Activated T-cell treated with anti-CD3 and anti-CD28 coated beads, Interleukin-2, amount 50 U/mL, for 24 hours (primary cell): ENCODE measurements at regions not wholly inside any gene's neighbourhood (a gene's known extent, or its start where the extent isn't known, plus 50 kb on each side); places are given as distances from the start of the nearest gene placed in this dataset.
"Not testable (repeated sequence)": the region's sequence is repeated elsewhere in the genome, so short reads cannot be mapped to it uniquely, and the experiment has no call there.

Experiments used
- DNase-seq: peaks from one replicate; pipeline ENCODE4 v3.0.0-alpha.2; 2020
- H3K27ac Mint-ChIP-seq: 2 replicates; pipeline ENCODE4 v1.8.0; 2020; ENCODE audit warnings: mild to moderate bottlenecking, mixed read lengths
- H3K27me3 Mint-ChIP-seq: 2 replicates; pipeline ENCODE4 v1.8.0; 2020; ENCODE audit warnings: mixed read lengths
- H3K36me3 Mint-ChIP-seq: 2 replicates; pipeline ENCODE4 v1.8.0; 2020; ENCODE audit warnings: low read depth, mixed read lengths
- H3K4me1 Mint-ChIP-seq: 2 replicates; pipeline ENCODE4 v1.8.0; 2020; ENCODE audit warnings: low read depth, mixed read lengths
- H3K4me3 Mint-ChIP-seq: 2 replicates; pipeline ENCODE4 v1.8.0; 2020; ENCODE audit warnings: mild to moderate bottlenecking, moderate library complexity, mixed read lengths
- H3K9me3 Mint-ChIP-seq: 2 replicates; pipeline ENCODE4 v1.8.0; 2020; ENCODE audit warnings: mixed read lengths

GRCh38 chr4:184280137-184280536 is 62.5 kb upstream of the ENPP6 start:
- Mint-ChIP-seq H3K4me3 (no peak overlapping the region), H3K9me3 (peaks cover 12% of the 10 kb centered on the region), H3K27ac (peak overlapping the region; percentile 1), H3K27me3 (no peaks in the 10 kb centered on the region), H3K4me1 (peaks cover 81% of the 10 kb centered on the region), H3K36me3 (peaks cover 10% of the 10 kb centered on the region)
- no peak for DNase-seq

DNA sequence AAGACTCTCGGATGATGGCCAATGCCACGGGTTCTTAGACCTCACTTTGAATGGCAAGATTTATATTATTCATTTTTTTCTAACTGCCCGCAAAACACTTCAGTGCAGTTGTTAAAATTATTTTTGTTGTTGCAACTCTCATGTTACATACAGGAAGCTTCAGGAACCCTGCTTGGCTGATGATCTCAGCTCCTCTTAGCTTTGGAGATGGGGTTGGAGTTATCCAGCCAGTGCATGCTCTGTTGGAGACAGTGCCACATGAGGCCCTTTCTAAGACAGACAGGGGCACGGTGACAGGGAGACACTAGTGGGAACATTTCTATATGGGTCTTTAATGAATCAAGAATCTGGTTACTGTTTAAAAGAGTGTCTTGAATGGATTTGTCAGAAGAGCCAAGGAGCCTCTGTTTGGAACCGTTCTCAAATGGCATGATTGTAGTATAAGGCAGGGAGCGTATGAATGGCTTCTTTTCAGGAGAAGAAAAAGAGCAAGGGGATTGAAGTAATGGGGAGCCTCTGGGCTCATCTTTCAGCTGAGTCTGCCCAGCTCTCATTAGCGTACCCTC is 61.9 kb upstream of the ENPP6 start:
- H3K27ac Mint-ChIP-seq = peak overlapping the region; percentile 1
- no peak overlapping the region for H3K4me3 Mint-ChIP-seq
- H3K27me3 Mint-ChIP-seq = no peaks in the 10 kb centered on the region
- H3K4me1 Mint-ChIP-seq = peaks cover 76% of the 10 kb centered on the region
- DNase-seq = no peak
- H3K36me3 Mint-ChIP-seq = peaks cover 10% of the 10 kb centered on the region
- H3K9me3 Mint-ChIP-seq = peaks cover 12% of the 10 kb centered on the region

DNA sequence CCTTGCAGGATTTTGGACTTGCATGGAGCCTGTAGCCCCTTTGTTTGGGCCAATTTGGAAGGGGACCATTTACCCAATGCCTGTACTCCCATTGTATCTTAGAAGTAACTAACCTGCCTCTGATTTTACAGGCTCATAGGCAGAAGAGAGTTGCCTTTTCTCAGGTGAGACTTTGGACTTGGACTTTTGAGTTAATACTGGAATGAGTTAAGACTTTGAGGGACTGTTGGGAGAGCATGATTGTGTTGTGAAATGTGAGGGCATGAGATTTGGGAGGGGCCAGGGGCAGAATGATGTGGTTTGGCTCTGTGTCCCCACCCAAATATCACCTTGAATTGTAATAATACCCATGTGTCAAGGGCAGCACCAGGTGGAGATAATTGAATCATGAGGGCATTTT is 60.1 kb upstream of the ENPP6 start:
- H3K27me3 Mint-ChIP-seq, DNase-seq, H3K4me3 Mint-ChIP-seq, H3K36me3 Mint-ChIP-seq: not testable (repeated sequence)
- peaks cover 76% of the 10 kb centered on the region for H3K4me1 Mint-ChIP-seq
- H3K9me3 Mint-ChIP-seq = peaks cover 12% of the 10 kb centered on the region
- H3K27ac Mint-ChIP-seq = peak overlapping the region; percentile 64

GRCh38 chr4:184277010-184277409 is 59.3 kb upstream of the ENPP6 start:
- H3K4me3 Mint-ChIP-seq, DNase-seq, H3K27me3 Mint-ChIP-seq, H3K36me3 Mint-ChIP-seq, H3K27ac Mint-ChIP-seq: not testable (repeated sequence)
- H3K9me3 Mint-ChIP-seq = peaks cover 12% of the 10 kb centered on the region
- peaks cover 68% of the 10 kb centered on the region for H3K4me1 Mint-ChIP-seq

GRCh38 chr4:184276346-184276745 is 58.7 kb upstream of the ENPP6 start:
- Mint-ChIP-seq H3K4me1 (peaks cover 62% of the 10 kb centered on the region), H3K9me3 (peaks cover 12% of the 10 kb centered on the region)
- DNase-seq, H3K4me3 Mint-ChIP-seq, H3K36me3 Mint-ChIP-seq, H3K27me3 Mint-ChIP-seq, H3K27ac Mint-ChIP-seq: not testable (repeated sequence)

DNA sequence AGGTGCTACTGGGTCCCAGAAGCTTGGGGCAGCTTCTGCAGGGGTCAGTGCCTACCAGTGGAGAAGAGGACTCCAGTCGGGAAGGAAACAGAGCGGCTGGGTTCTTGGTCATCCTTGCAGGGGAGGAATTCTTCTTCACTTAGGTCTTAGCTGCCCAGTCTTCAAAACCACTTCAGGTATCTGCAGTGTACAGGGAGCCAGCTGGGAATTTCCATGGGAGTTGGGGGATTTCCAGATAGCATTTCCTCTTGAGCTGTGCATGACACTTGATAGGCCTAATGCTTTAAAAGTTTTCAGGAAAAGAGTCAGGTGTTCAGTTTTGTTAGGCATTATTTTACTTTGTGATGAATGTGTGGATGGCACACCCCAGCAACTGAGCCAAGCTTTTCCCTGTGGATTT is 58.1 kb upstream of the ENPP6 start:
- DNase-seq = no peak
- Mint-ChIP-seq H3K27ac (no peak overlapping the region), H3K36me3 (peaks cover 10% of the 10 kb centered on the region), H3K9me3 (peaks cover 12% of the 10 kb centered on the region), H3K27me3 (no peaks in the 10 kb centered on the region), H3K4me3 (no peak overlapping the region), H3K4me1 (peaks cover 56% of the 10 kb centered on the region)

GRCh38 chr4:184274286-184274951 is 56.7 kb upstream of the ENPP6 start:
- Mint-ChIP-seq H3K4me1 (peaks cover 56% of the 10 kb centered on the region), H3K27me3 (no peaks in the 10 kb centered on the region), H3K36me3 (peaks cover 10% of the 10 kb centered on the region), H3K27ac (peak overlapping the region; percentile 41), H3K4me3 (no peak overlapping the region), H3K9me3 (peaks cover 12% of the 10 kb centered on the region)
- DNase-seq = no peak

GRCh38 chr4:184273166-184274147 is 55.8 kb upstream of the ENPP6 start:
- H3K4me1 Mint-ChIP-seq = peaks cover 60% of the 10 kb centered on the region
- H3K27ac Mint-ChIP-seq = peak overlapping the region; percentile 41
- no peak overlapping the region for H3K4me3 Mint-ChIP-seq
- DNase-seq = no peak
- H3K9me3 Mint-ChIP-seq = peaks cover 12% of the 10 kb centered on the region
- H3K36me3 Mint-ChIP-seq = peaks cover 10% of the 10 kb centered on the region
- H3K27me3 Mint-ChIP-seq = no peaks in the 10 kb centered on the region

DNA sequence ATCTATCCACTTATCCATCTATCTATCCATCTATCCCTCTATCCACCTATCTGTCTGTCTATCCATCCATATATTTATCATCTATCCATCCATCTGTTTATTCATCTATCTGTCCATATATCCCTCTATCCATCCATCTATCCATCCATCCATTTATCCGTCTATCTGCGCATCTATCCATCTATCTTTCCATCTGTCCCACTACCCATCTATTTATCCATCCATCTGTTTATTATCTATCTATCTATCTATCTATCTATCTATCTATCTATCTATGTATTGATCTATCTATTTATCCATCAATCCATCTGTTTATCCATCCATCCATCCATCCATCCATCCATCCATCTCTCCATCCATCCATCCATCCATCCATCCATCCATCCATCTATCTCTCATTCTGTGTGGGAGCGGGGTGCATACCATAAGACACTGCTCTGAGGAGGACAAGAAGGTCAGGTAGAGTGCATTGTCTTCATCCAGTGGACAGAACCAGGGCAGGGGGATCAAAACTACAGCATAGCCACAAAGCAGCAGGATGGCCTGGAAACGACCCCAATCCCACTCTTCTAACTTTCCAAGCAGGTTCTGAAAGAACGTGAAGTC is 53.2 kb upstream of the ENPP6 start:
- no peaks in the 10 kb centered on the region for H3K36me3 Mint-ChIP-seq

GRCh38 chr4:184269879-184270430 is 52.3 kb upstream of the ENPP6 start:
- DNase-seq = no peak
- Mint-ChIP-seq H3K36me3 (no peaks in the 10 kb centered on the region), H3K27me3 (no peaks in the 10 kb centered on the region), H3K9me3 (no peaks in the 10 kb centered on the region), H3K4me1 (peaks cover 72% of the 10 kb centered on the region), H3K27ac (peak overlapping the region; percentile 18), H3K4me3 (no peak overlapping the region)

More for the DNA sequence above, 53.2 kb upstream of the ENPP6 start:
- H3K27me3 Mint-ChIP-seq = no peaks in the 10 kb centered on the region
- H3K4me3 Mint-ChIP-seq = no peak overlapping the region
- H3K9me3 Mint-ChIP-seq = no peaks in the 10 kb centered on the region
- no peak overlapping the region for H3K27ac Mint-ChIP-seq
- peaks cover 64% of the 10 kb centered on the region for H3K4me1 Mint-ChIP-seq
- DNase-seq = no peak

GRCh38 chr4:184268584-184269160 is 51.0 kb upstream of the ENPP6 start:
- H3K9me3 Mint-ChIP-seq = no peaks in the 10 kb centered on the region
- H3K36me3 Mint-ChIP-seq = no peaks in the 10 kb centered on the region
- peak overlapping the region; percentile 97 for H3K27ac Mint-ChIP-seq
- no peak for DNase-seq
- peak overlapping the region; percentile 76 for H3K4me3 Mint-ChIP-seq
- H3K27me3 Mint-ChIP-seq = no peaks in the 10 kb centered on the region
- H3K4me1 Mint-ChIP-seq = peaks cover 71% of the 10 kb centered on the region

GRCh38 chr4:184267673-184268583 is 50.3 kb upstream of the ENPP6 start:
- H3K4me1 Mint-ChIP-seq = peaks cover 70% of the 10 kb centered on the region

More at GRCh38 chr4:184267673-184268583, 50.3 kb upstream of the ENPP6 start:
- Mint-ChIP-seq H3K27ac (peak overlapping the region; percentile 97), H3K4me3 (peak overlapping the region; percentile 76), H3K9me3 (no peaks in the 10 kb centered on the region), H3K36me3 (no peaks in the 10 kb centered on the region), H3K27me3 (no peaks in the 10 kb centered on the region)
- DNase-seq = peak; percentile 80
